ENCODE measurements at regions not wholly inside any gene's neighbourhood (a gene's known extent, or its start where the extent isn't known, plus 50 kb on each side); places are given as distances from the start of the nearest gene placed in this dataset.

- TF ChIP-seq EZH2phosphoT487 (IDR thresholded peaks at IDR 0.05; ENCODE audit: borderline replicate concordance, low read depth, low read length), result no peak
- no peak for TF ChIP-seq CTCF (conservative IDR thresholded peaks at IDR 0.05; ENCODE audit: low read length)
These were observed 287.6 kb upstream of the CDH11 start for GRCh38 chr16:65409510-65409909.
